Esophagus squamous epithelium (tissue), 5 donors: ENCODE measurements at regions not wholly inside any gene's neighbourhood (a gene's known extent, or its start where the extent isn't known, plus 50 kb on each side); places are given as distances from the start of the nearest gene placed in this dataset.

Source experiments
- DNase-seq: peaks from one replicate; lab custom pipeline; 2025; lab: John Stamatoyannopoulos, UW
- H3K27ac ChIP-seq, 4 donors: fragments of 200-600 bp; sonication (generic); one replicate each; pipeline ENCODE4 v1.5.1; 2016 to 2019; ENCODE audit warnings: mild to moderate bottlenecking in 1 of 4
- H3K27me3 ChIP-seq, 4 donors: fragments of 200-600 bp; sonication (generic); 1 replicate in 3 of 4; 2 replicates in 1 of 4; pipeline versions ENCODE4 v1.5.1 to v1.6.0; 2017 to 2021; ENCODE audit warnings: antibody characterized with exemption in 1 of 4
- H3K36me3 ChIP-seq, 3 donors: fragments of 200-600 bp; sonication (generic); one replicate each; pipeline ENCODE4 v1.5.1; 2016 to 2019
- H3K4me1 ChIP-seq, 3 donors: fragments of 200-600 bp; sonication (generic); one replicate each; pipeline ENCODE4 v1.5.1; 2017 to 2019
- H3K4me3 ChIP-seq, 4 donors: fragments of 200-600 bp; sonication (generic); 1 replicate in 3 of 4; 2 replicates in 1 of 4; pipeline ENCODE4 v1.5.1; 2016 to 2019; ENCODE audit warnings: mild to moderate bottlenecking in 2 of 4, moderate library complexity in 1 of 4
- H3K9me3 ChIP-seq, 3 donors: fragments of 200-600 bp; sonication (generic); one replicate each; pipeline ENCODE4 v1.5.1; 2016 to 2019
- CTCF ChIP-seq, 6 experiments: fragments of 450-650 bp in 4 of 6; fragments of 200-600 bp in 2 of 6; sonication (generic) in 2 of 6; IDR thresholded peaks; one replicate each; pipeline ENCODE4 v1.5.1; 2016 to 2019; ENCODE audit warnings: antibody characterized with exemption in 6 of 6, mild to moderate bottlenecking in 4 of 6, moderate library complexity in 4 of 6
- POLR2A ChIP-seq, 4 donors: fragments of 450-650 bp; IDR thresholded peaks; one replicate each; pipeline ENCODE4 v1.6.1; 2017; ENCODE audit warnings: antibody characterized with exemption in 4 of 4, mild to moderate bottlenecking in 4 of 4, moderate library complexity in 3 of 4
- WGBS, 2 donors: methylation state at CpG; one replicate each; pipeline ENCODE4 v1.1.5; 2018; 5-methylcytosine and 5-hydroxymethylcytosine counted together
- intact Hi-C: fragments of 100-400 bp; cut with DNase I; formaldehyde crosslinking; loops from one replicate; pipeline ENCODE4 v1.15.0; 2022
- donor health status: DM: yes; HTN: yes; CAD: no.

DNA sequence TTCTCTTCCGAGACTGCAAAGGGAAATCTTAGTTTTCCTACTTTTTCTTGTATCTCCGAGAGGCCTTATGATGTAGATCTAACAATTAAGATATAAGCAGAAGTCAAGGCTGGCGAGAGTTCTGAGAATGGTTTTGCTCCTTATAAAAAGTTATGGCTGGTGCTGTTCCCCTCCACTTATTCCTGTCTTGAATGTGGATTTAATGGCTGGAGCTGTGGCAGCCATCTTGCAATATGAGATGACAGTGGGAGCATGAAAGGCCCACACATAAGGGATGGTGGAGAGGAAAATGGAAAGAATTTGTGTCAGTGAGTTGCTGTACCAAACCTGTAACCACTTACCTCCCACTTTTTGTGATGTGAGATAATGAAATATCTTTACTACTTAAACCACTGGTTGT is 124.6 kb upstream of the SLC22A23 start:
- peaks cover 0 to 10% (median 6%) of the 10 kb centered on the region in 3 donors for H3K4me1 ChIP-seq
- H3K9me3 ChIP-seq, result no peaks in the 10 kb centered on the region
- DNase-seq, result no peak
- intact Hi-C loops, result no loop called here
- no peak overlapping the region for H3K27ac ChIP-seq
- TF ChIP-seq CTCF (IDR thresholded peaks at IDR 0.05) (no peak), POLR2A (IDR thresholded peaks at IDR 0.05) (no peak)
- no peak overlapping the region for H3K4me3 ChIP-seq
- H3K36me3 ChIP-seq, result no peaks in the 10 kb centered on the region
- 82 to 94% methylated on average over 3 of the region's 3 CpGs for WGBS, 2 donors
- H3K27me3 ChIP-seq, result no peaks in the 10 kb centered on the region

- no peaks in the 10 kb centered on the region for H3K4me1 ChIP-seq
- no peaks in the 10 kb centered on the region for H3K36me3 ChIP-seq
- TF ChIP-seq CTCF (IDR thresholded peaks at IDR 0.05) (no peak), POLR2A (IDR thresholded peaks at IDR 0.05) (no peak)
- H3K4me3 ChIP-seq, result no peak overlapping the region
- WGBS, 2 donors, result 83% methylated on average over 9 to 11 of the region's 13 CpGs
- DNase-seq, result no peak
- H3K9me3 ChIP-seq, result no peaks in the 10 kb centered on the region
- H3K27me3 ChIP-seq, result no peaks in the 10 kb centered on the region
- H3K27ac ChIP-seq, result no peak overlapping the region
- intact Hi-C loops, result no loop called here
Measured at GRCh38 chr6:3579652-3580175, 122.9 kb upstream of the SLC22A23 start.

DNA sequence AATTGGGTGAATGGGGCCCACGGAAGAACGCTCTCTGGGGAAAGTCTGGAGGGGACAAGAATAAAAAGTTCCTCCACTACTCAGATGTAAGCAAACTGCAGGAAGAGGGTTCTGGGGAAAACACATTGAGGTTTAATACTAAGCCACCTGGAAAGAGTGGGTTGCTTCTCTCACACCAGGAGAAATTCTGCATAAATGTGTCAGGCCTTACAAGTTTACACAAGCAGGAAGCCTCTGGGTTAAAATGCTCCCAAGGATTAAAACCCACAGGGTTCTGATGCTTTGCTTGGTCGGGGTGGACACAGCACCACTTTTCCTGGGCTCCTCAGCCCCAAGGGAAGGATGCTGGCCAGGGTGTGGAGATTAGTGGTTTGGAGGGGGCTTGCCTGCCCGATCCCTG is 122.1 kb upstream of the SLC22A23 start:
- Histone ChIP-seq H3K27me3 (no peaks in the 10 kb centered on the region), H3K9me3 (no peaks in the 10 kb centered on the region), H3K27ac (no peak overlapping the region), H3K36me3 (no peaks in the 10 kb centered on the region), H3K4me1 (no peaks in the 10 kb centered on the region), H3K4me3 (no peak overlapping the region)
- TF ChIP-seq CTCF (IDR thresholded peaks at IDR 0.05) (no peak), POLR2A (IDR thresholded peaks at IDR 0.05) (no peak)
- DNase-seq, result no peak
- intact Hi-C loops, result no loop called here
- WGBS, 2 donors, result 67 to 87% methylated on average over 4 of the region's 4 CpGs

- intact Hi-C loops, result no loop called here
- H3K27ac ChIP-seq, result no peak overlapping the region
- H3K4me1 ChIP-seq, result no peaks in the 10 kb centered on the region
- 72 to 82% methylated on average over 6 to 7 of the region's 7 CpGs for WGBS, 2 donors
- no peaks in the 10 kb centered on the region for H3K27me3 ChIP-seq
- no peak overlapping the region for H3K4me3 ChIP-seq
- no peaks in the 10 kb centered on the region for H3K36me3 ChIP-seq
- no peaks in the 10 kb centered on the region for H3K9me3 ChIP-seq
- no peak for DNase-seq
- TF ChIP-seq POLR2A (IDR thresholded peaks at IDR 0.05) (no peak), CTCF (IDR thresholded peaks at IDR 0.05) (no peak)
Measured at GRCh38 chr6:3577517-3577916, 120.7 kb upstream of the SLC22A23 start.

GRCh38 chr6:3575701-3576100 is 118.9 kb upstream of the SLC22A23 start:
- 75 to 89% methylated on average over 4 to 5 of the region's 8 CpGs for WGBS, 2 donors
- intact Hi-C loops, result no loop called here
- no peak overlapping the region for H3K4me3 ChIP-seq

More at GRCh38 chr6:3575701-3576100, 118.9 kb upstream of the SLC22A23 start:
- no peaks in the 10 kb centered on the region for H3K9me3 ChIP-seq
- H3K36me3 ChIP-seq, result no peaks in the 10 kb centered on the region
- H3K27me3 ChIP-seq, result no peaks in the 10 kb centered on the region
- no peak for TF ChIP-seq POLR2A (IDR thresholded peaks at IDR 0.05)
- TF ChIP-seq CTCF (IDR thresholded peaks at IDR 0.05), result no peak
- no peaks in the 10 kb centered on the region for H3K4me1 ChIP-seq
- no peak overlapping the region for H3K27ac ChIP-seq
- no peak for DNase-seq
